ENCODE measurements at regions not wholly inside any gene's neighbourhood (a gene's known extent, or its start where the extent isn't known, plus 50 kb on each side); places are given as distances from the start of the nearest gene placed in this dataset.

- DNase-seq (ENCODE audit: low read depth in 4 of 4, low spot score in 2 of 4): no peak
These were observed 79.3 kb downstream of the PCTP start for GRCh38 chr17:55829995-55830612.

- no peak for DNase-seq (ENCODE audit: low read depth in 4 of 4, low spot score in 2 of 4)
These were observed 80.0 kb downstream of the PCTP start for GRCh38 chr17:55830699-55831471.

- no peak for DNase-seq (ENCODE audit: low read depth in 4 of 4, low spot score in 2 of 4)
These were observed 82.5 kb downstream of the PCTP start for GRCh38 chr17:55833306-55833705.

GRCh38 chr17:55842405-55843158 is 91.7 kb downstream of the PCTP start:
- no peak for DNase-seq (ENCODE audit: low read depth in 4 of 4, low spot score in 2 of 4)

GRCh38 chr17:55843785-55844184 is 92.9 kb downstream of the PCTP start:
- DNase-seq (ENCODE audit: low read depth in 4 of 4, low spot score in 2 of 4): no peak

- DNase-seq (ENCODE audit: low read depth in 4 of 4, low spot score in 2 of 4): peak in 3 of 4 donors; percentile 29 to 64 (median 34)
These were observed 94.5 kb downstream of the PCTP start for GRCh38 chr17:55845385-55845784.

- no peak for DNase-seq (ENCODE audit: low read depth in 4 of 4, low spot score in 2 of 4)
These were observed 95.9 kb downstream of the PCTP start for GRCh38 chr17:55846745-55847144.

GRCh38 chr17:55852734-55853133 is 101.9 kb downstream of the PCTP start:
- no peak for DNase-seq (ENCODE audit: low read depth in 4 of 4, low spot score in 2 of 4)

GRCh38 chr17:55859301-55859795 is 108.5 kb downstream of the PCTP start:
- DNase-seq (ENCODE audit: low read depth in 4 of 4, low spot score in 2 of 4): peak in 2 of 4 donors; percentile 10 to 16

- no peak for DNase-seq (ENCODE audit: low read depth in 4 of 4, low spot score in 2 of 4)
These were observed 114.4 kb downstream of the PCTP start for GRCh38 chr17:55865072-55865762.

GRCh38 chr17:55870044-55870443 is 119.2 kb downstream of the PCTP start:
- DNase-seq (ENCODE audit: low read depth in 4 of 4, low spot score in 2 of 4): no peak

- no peak for DNase-seq (ENCODE audit: low read depth in 4 of 4, low spot score in 2 of 4)
These were observed 121.5 kb downstream of the PCTP start for GRCh38 chr17:55872374-55872773.

GRCh38 chr17:55873017-55873758 is 122.3 kb downstream of the PCTP start:
- no peak for DNase-seq (ENCODE audit: low read depth in 4 of 4, low spot score in 2 of 4)

GRCh38 chr17:55883149-55883548 is 132.3 kb downstream of the PCTP start:
- DNase-seq (ENCODE audit: low read depth in 4 of 4, low spot score in 2 of 4): no peak

GRCh38 chr17:55887531-55887930 is 136.7 kb downstream of the PCTP start:
- no peak for DNase-seq (ENCODE audit: low read depth in 4 of 4, low spot score in 2 of 4)

GRCh38 chr17:55889271-55889670 is 138.4 kb downstream of the PCTP start:
- DNase-seq (ENCODE audit: low read depth in 4 of 4, low spot score in 2 of 4): no peak

- DNase-seq (ENCODE audit: low read depth in 4 of 4, low spot score in 2 of 4): no peak
These were observed 144.4 kb downstream of the PCTP start for GRCh38 chr17:55895112-55895759.

GRCh38 chr17:55897301-55897700 is 146.4 kb downstream of the PCTP start:
- DNase-seq (ENCODE audit: low read depth in 4 of 4, low spot score in 2 of 4): no peak

- no peak for DNase-seq (ENCODE audit: low read depth in 4 of 4, low spot score in 2 of 4)
These were observed 147.3 kb downstream of the PCTP start for GRCh38 chr17:55898195-55898594.

- DNase-seq (ENCODE audit: low read depth in 4 of 4, low spot score in 2 of 4): no peak
These were observed 149.3 kb downstream of the PCTP start for GRCh38 chr17:55900188-55900587.
